GM12864 (cell line): ENCODE measurements at regions not wholly inside any gene's neighbourhood (a gene's known extent, or its start where the extent isn't known, plus 50 kb on each side); places are given as distances from the start of the nearest gene placed in this dataset.

ENCODE experiments used
- DNase-seq: peaks from one replicate; pipeline ENCODE4 v3.0.0-alpha.2; 2011; ENCODE audit warnings: low read depth
- H3K4me3 ChIP-seq: 2 replicates; pipeline ENCODE4 v1.5.1; 2011; ENCODE audit warnings: mild to moderate bottlenecking, low read depth, low read length, control low read depth
- CTCF ChIP-seq: IDR thresholded peaks from 2 replicates; pipeline ENCODE4 v1.5.1; 2011; ENCODE audit warnings: low read depth, mild to moderate bottlenecking, moderate library complexity, low read length, control low read depth, inconsistent platforms; ENCODE audit errors: missing control alignments

- H3K4me3 ChIP-seq = no peak overlapping the region
- no peak for DNase-seq
- no peak for TF ChIP-seq CTCF
Observed at GRCh38 chr15:59940928-59941327, 63.2 kb upstream of the FOXB1 start.

- no peak for TF ChIP-seq CTCF
- no peak for DNase-seq
- no peak overlapping the region for H3K4me3 ChIP-seq
Observed at GRCh38 chr15:59940456-59940855, 63.7 kb upstream of the FOXB1 start.

- no peak overlapping the region for H3K4me3 ChIP-seq
- no peak for DNase-seq
- no peak for TF ChIP-seq CTCF
Observed at GRCh38 chr15:59936741-59937140, 67.4 kb upstream of the FOXB1 start.

- no peak for TF ChIP-seq CTCF
- H3K4me3 ChIP-seq = no peak overlapping the region
- DNase-seq = no peak
Observed at GRCh38 chr15:59933607-59934006, 70.5 kb upstream of the FOXB1 start.

GRCh38 chr15:59931646-59932261, 72.4 kb upstream of the FOXB1 start:
- TF ChIP-seq CTCF = no peak
- no peak overlapping the region for H3K4me3 ChIP-seq
- DNase-seq = no peak

GRCh38 chr15:59924812-59925522, 79.1 kb upstream of the FOXB1 start:
- TF ChIP-seq CTCF = no peak
- DNase-seq = no peak
- H3K4me3 ChIP-seq = no peak overlapping the region

GRCh38 chr15:59924096-59924495, 80.0 kb upstream of the FOXB1 start:
- no peak for TF ChIP-seq CTCF
- no peak overlapping the region for H3K4me3 ChIP-seq
- no peak for DNase-seq
